ENCODE measurements at regions not wholly inside any gene's neighbourhood (a gene's known extent, or its start where the extent isn't known, plus 50 kb on each side); places are given as distances from the start of the nearest gene placed in this dataset.

DNA sequence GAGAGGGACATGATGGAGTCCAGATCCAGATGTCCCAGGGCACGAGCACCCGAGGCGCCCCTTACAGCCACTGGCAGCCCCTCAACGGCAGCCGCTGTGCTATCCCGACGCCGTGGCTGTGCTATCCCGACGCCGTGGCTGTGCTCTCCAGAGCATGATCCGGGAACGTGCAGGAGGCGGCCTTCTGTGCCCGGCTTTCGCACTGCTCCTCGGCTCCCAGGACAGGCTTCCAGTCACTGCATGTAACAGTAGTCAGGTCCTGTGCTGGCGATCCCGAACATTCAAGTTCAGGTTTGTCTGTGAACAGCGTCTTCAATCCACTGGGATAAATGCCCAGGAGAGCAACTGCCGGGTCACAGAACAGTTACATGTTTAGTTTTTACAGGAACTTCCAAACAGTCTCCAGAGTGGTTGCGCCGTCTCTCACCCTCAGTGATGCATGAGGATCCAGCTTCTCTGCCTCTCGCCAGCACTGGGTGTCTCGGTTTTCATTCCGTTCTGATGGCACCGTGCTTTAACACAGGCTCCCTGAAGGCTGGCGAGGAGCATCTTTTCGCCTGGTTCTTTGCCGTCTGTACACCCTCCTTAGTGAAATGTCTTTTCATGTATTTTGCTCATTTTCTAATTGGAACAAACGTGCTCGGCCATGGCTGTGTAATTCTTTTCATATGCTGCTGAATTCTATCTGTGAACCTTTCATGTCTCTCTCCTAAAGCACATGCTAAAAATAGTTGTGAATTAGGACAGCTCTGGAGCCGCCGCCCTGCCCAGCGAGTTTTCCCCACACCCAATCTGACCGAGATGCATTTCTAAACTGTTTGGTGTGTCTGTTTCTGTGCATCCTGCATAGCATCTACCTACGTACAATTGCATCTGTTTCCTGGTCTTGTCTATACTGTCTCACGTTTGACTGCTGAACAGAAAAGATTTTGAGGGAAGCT is 72.6 kb upstream of the METRNL start:
- Mint-ChIP-seq H3K4me3 (no peak overlapping the region), H3K4me1 (peaks cover 19% of the 10 kb centered on the region), H3K9me3 (no peaks in the 10 kb centered on the region), H3K27ac (no peak overlapping the region), H3K36me3 (peaks cover 35% of the 10 kb centered on the region), H3K27me3 (ENCODE audit: low read depth) (no peaks in the 10 kb centered on the region)
- no peak for DNase-seq (ENCODE audit: low spot score in 2 of 2, unreplicated experiment in 2 of 2)
- TF ChIP-seq, protein P1, sequence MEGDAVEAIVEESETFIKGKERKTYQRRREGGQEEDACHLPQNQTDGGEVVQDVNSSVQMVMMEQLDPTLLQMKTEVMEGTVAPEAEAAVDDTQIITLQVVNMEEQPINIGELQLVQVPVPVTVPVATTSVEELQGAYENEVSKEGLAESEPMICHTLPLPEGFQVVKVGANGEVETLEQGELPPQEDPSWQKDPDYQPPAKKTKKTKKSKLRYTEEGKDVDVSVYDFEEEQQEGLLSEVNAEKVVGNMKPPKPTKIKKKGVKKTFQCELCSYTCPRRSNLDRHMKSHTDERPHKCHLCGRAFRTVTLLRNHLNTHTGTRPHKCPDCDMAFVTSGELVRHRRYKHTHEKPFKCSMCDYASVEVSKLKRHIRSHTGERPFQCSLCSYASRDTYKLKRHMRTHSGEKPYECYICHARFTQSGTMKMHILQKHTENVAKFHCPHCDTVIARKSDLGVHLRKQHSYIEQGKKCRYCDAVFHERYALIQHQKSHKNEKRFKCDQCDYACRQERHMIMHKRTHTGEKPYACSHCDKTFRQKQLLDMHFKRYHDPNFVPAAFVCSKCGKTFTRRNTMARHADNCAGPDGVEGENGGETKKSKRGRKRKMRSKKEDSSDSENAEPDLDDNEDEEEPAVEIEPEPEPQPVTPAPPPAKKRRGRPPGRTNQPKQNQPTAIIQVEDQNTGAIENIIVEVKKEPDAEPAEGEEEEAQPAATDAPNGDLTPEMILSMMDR (IDR thresholded peaks at IDR 0.05; ENCODE audit: unreplicated experiment): no peak

DNA sequence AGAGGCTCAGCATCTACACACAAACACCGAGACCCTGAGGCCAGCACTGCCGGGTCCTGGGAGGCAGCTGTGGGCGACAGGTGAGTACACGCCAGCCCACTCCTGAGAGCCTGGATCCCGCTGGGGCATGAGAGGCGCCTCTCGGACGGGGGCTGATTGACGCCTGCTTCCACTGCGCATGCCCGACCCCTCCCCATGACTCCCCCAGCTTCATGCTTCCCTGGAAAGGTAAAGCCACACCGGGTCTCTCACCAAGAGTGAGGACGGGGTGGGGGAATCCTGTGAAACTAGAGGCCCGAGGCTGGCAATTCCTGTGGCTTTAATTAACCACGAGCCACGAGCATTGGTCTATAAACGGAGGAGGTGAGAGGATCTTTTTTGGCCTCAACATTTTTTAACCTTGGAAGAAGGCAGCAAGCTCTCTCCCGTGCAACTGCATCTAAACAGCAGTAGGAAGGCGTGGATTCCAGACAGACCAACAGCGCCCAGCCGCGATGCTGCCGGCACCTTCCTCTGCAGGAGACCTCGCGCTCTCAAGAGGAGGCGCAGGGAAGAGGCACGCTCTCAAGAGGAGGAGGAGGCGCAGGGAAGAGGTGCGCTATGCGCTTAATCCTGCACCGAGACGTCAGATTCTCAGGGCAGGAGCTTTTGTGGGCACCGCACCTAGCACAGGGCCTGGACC is 71.8 kb upstream of the METRNL start:
- Mint-ChIP-seq H3K36me3 (peaks cover 32% of the 10 kb centered on the region), H3K27me3 (ENCODE audit: low read depth) (no peaks in the 10 kb centered on the region), H3K27ac (no peak overlapping the region), H3K9me3 (no peaks in the 10 kb centered on the region), H3K4me1 (peaks cover 25% of the 10 kb centered on the region), H3K4me3 (no peak overlapping the region)
- DNase-seq (ENCODE audit: low spot score in 2 of 2, unreplicated experiment in 2 of 2): no peak
- TF ChIP-seq, protein P1 (IDR thresholded peaks at IDR 0.05; ENCODE audit: unreplicated experiment): no peak

DNA sequence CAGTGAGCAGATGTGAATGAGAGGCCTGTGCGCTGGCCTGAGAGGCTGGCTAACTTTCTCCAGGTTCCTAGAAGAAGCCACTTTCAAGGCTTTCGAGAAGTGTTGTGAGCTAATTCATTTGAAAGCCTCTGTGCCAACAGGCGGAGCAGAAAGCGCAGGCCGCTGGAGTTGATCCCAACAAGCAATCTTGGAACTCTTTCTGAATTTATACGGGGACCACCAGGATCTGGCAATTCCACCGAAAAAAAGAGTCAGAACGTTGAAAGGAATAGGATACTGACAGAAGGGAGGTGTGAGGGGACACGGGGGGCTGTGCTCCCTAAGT is 71.3 kb upstream of the METRNL start:
- Mint-ChIP-seq H3K9me3 (no peaks in the 10 kb centered on the region), H3K27me3 (ENCODE audit: low read depth) (no peaks in the 10 kb centered on the region), H3K4me3 (no peak overlapping the region), H3K27ac (no peak overlapping the region), H3K4me1 (peaks cover 28% of the 10 kb centered on the region), H3K36me3 (peaks cover 32% of the 10 kb centered on the region)
- no peak for DNase-seq (ENCODE audit: low spot score in 2 of 2, unreplicated experiment in 2 of 2)
- TF ChIP-seq, protein P1 (IDR thresholded peaks at IDR 0.05; ENCODE audit: unreplicated experiment): no peak

DNA sequence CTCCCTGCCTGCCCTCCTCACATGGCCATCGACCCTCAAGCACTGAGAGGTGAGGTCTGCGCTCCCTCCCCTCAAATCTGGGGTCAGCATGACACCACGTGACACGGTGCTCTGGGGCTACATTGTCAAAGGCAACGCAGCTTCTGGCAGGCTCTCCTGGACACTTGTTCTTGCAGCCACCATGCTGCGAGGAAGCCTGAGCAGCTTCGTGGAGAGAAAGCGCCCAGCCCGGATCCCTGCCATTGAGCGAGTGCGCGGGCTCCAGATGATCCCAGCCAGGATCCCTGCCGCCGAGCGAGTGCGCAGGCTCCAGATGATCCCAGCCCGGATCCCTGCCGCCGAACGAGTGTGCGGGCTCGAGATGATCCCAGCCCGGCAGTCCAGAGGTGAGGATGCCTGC is 70.9 kb upstream of the METRNL start:
- TF ChIP-seq, protein P1 (IDR thresholded peaks at IDR 0.05; ENCODE audit: unreplicated experiment): no peak
- Mint-ChIP-seq H3K9me3 (no peaks in the 10 kb centered on the region), H3K4me1 (peaks cover 28% of the 10 kb centered on the region), H3K27me3 (ENCODE audit: low read depth) (no peaks in the 10 kb centered on the region), H3K36me3 (peaks cover 32% of the 10 kb centered on the region), H3K4me3 (no peak overlapping the region), H3K27ac (no peak overlapping the region)
- no peak for DNase-seq (ENCODE audit: low spot score in 2 of 2, unreplicated experiment in 2 of 2)

DNA sequence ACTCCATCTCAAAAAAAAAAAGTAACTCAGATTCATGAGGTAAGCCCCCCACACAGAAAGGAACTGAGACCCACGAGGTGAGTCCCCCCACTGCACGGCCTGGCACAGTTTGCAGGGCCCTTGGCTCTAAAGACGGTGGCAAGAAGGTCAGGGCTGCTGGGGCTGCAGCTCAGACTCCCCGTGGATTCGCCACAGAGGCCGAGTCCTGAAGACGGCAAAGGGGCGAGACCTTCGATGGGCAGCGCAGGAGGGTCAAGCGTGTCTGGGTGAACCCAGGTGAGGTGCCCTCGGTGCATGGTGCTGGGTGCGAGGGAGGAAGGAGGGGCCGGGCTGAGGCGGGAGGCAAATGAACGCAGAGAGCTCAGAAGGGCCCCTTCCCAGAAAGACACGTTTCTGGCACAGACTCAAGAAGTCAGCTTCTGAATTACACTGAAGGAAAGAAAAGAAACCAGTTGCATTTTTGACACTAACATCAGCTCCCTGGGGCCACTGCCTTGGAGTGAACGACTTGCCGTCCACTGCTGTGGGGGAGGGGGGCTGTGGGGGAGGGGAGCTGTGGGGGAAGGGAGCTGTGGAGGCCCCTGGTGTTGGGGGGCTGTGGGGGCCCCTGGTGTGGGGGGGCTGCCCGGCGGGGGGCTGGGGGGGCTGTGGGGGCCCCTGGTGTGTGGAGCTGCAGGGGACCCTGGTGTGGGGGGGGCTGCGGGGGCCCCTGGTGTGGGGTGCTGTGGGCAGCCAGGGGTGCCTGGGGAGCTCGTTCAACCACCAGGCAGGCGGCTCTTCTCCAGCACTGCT is 69.8 kb upstream of the METRNL start:
- TF ChIP-seq, protein P1 (IDR thresholded peaks at IDR 0.05; ENCODE audit: unreplicated experiment): no peak
- no peaks in the 10 kb centered on the region for H3K27me3 Mint-ChIP-seq (ENCODE audit: low read depth)
- H3K9me3 Mint-ChIP-seq: no peaks in the 10 kb centered on the region
- H3K4me3 Mint-ChIP-seq: no peak overlapping the region
- peaks cover 28% of the 10 kb centered on the region for H3K4me1 Mint-ChIP-seq
- peaks cover 32% of the 10 kb centered on the region for H3K36me3 Mint-ChIP-seq
- H3K27ac Mint-ChIP-seq: no peak overlapping the region
- no peak for DNase-seq (ENCODE audit: low spot score in 2 of 2, unreplicated experiment in 2 of 2)

Measured in mesothelial cell of epicardium (in vitro differentiated cells).